GM12872 (cell line): ENCODE measurements at regions not wholly inside any gene's neighbourhood (a gene's known extent, or its start where the extent isn't known, plus 50 kb on each side); places are given as distances from the start of the nearest gene placed in this dataset.

Experiments
- CTCF ChIP-seq: IDR thresholded peaks from 3 replicates; pipeline ENCODE4 v1.5.1; 2011; ENCODE audit warnings: low read depth, mild to moderate bottlenecking, low read length, moderate library complexity; ENCODE audit not compliant: insufficient read depth

- TF ChIP-seq CTCF, result no peak
Measured at GRCh38 chr2:39860538-39860937, 81.5 kb upstream of the THUMPD2 start.

DNA sequence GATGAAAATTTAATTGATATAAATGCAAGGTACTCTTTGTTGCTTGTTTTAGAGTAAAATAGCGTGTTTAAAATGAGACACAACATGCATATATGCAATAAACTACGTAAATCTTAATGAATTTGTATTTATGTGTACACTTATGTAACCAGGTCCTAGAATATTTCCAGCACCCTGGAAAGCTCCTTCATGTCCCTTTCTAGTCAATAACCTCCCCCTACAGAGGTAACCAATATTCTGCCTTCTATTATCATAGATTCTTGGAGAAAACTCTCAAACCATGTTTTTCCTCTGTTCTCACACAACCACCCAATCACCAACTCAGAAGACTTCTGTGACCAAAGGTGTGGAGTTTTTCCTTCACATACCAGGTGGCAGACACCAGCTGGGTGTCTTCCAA is 79.6 kb upstream of the THUMPD2 start:
- TF ChIP-seq CTCF, result no peak

GRCh38 chr2:39855856-39856255 is 76.8 kb upstream of the THUMPD2 start:
- no peak for TF ChIP-seq CTCF

- TF ChIP-seq CTCF, result no peak
Measured at GRCh38 chr2:39854771-39855170, 75.7 kb upstream of the THUMPD2 start.

- TF ChIP-seq CTCF, result no peak
Measured at GRCh38 chr2:39852831-39853230, 73.8 kb upstream of the THUMPD2 start.

DNA sequence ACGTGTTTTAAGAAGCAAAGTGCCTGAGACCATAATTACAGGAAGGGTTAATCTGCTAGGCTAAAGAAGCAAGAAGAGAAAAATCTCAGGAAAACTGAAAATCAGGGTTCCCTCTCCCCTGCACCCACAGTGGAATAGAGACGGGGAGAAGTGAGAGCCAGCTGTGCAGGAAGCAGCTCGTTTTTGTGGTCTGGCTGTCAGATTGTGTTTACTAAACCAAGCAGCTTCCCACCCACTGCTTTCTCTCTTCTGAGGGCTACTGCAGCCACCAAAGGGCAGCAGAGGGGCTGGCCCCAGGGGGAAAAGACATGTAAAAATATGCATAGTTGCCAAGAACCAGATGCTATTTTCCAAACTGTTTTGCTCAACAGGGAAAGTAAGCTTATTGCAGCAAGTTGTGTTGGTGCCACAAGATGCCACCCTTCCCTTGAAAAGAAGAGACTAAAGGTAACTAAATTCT is 72.6 kb upstream of the THUMPD2 start:
- no peak for TF ChIP-seq CTCF

DNA sequence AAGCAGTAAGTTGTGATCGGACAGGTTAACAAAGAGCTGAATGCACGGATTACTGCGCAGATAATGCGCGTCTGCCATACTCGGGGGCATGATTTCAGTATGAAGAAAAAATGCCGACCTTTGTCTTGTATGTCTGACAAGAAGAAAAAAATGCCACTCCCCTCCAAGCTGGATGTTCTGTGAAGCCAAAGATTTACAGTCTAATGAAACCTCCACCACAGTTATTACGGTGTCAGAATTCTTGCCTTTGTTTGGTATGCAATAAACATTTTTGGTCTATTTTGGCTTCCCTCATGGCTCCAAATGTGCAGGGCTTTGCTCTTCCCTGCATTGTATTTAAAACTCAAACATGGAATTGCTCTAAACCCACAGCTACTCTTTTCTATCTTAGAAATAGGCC is 72.2 kb upstream of the THUMPD2 start:
- no peak for TF ChIP-seq CTCF
